ENCODE measurements at regions not wholly inside any gene's neighbourhood (a gene's known extent, or its start where the extent isn't known, plus 50 kb on each side); places are given as distances from the start of the nearest gene placed in this dataset.

DNA sequence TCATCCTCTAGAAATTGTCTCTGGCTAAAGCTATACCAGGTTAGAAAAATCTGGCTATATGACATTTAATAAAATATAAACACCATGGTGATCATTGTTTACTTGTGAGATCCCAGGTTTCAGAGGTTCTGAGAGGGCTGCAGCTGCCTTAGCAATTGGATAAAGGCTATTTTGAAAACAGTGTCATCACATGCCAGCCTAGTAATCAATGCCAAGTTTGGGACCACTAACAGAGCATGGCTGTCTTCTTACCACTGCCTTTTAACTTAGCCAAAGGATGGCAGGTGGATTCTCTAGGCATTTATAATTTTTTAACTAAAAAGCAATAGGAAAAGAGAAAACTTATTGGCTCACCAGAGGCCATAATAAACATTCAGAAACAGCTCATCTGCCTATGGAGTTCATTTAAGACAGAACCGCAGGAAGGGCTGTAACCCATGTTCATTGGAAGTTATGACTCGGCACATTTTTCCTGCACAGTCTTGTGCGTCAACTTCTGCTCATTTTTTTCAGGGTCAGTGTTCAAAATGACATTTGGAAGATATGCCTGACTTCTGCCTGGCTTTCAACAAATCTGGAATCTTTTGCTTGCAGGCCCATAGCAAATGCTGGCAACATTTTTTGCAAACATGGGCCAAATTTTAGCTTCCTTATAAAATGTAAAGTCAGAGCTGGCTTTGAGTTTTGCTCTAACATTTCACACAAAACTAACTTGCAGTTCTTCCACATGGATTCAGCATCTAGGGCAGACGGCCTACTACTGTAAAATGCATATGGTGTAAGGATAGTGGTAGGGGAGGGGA, 476.0 kb upstream of the TBL1XR1 start:
- TF ChIP-seq, protein P1, sequence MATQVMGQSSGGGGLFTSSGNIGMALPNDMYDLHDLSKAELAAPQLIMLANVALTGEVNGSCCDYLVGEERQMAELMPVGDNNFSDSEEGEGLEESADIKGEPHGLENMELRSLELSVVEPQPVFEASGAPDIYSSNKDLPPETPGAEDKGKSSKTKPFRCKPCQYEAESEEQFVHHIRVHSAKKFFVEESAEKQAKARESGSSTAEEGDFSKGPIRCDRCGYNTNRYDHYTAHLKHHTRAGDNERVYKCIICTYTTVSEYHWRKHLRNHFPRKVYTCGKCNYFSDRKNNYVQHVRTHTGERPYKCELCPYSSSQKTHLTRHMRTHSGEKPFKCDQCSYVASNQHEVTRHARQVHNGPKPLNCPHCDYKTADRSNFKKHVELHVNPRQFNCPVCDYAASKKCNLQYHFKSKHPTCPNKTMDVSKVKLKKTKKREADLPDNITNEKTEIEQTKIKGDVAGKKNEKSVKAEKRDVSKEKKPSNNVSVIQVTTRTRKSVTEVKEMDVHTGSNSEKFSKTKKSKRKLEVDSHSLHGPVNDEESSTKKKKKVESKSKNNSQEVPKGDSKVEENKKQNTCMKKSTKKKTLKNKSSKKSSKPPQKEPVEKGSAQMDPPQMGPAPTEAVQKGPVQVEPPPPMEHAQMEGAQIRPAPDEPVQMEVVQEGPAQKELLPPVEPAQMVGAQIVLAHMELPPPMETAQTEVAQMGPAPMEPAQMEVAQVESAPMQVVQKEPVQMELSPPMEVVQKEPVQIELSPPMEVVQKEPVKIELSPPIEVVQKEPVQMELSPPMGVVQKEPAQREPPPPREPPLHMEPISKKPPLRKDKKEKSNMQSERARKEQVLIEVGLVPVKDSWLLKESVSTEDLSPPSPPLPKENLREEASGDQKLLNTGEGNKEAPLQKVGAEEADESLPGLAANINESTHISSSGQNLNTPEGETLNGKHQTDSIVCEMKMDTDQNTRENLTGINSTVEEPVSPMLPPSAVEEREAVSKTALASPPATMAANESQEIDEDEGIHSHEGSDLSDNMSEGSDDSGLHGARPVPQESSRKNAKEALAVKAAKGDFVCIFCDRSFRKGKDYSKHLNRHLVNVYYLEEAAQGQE (IDR thresholded peaks at IDR 0.05; ENCODE audit: borderline replicate concordance) = no peak
- TF ChIP-seq RAD21 (conservative IDR thresholded peaks at IDR 0.05) (no peak), SMC3 (conservative IDR thresholded peaks at IDR 0.05; ENCODE audit: poor library complexity) (no peak), EP300 (conservative IDR thresholded peaks at IDR 0.05; ENCODE audit: poor library complexity, severe bottlenecking) (no peak), EZH2 (IDR thresholded peaks at IDR 0.05; ENCODE audit: borderline replicate concordance, insufficient read depth, low read length, poor library complexity, severe bottlenecking) (no peak), MXI1 (conservative IDR thresholded peaks at IDR 0.05; ENCODE audit: poor library complexity, severe bottlenecking) (no peak), POLR2AphosphoS5 (IDR thresholded peaks at IDR 0.05) (no peak), TAF1 (IDR thresholded peaks at IDR 0.05; ENCODE audit: low read depth) (no peak)
- TF ChIP-seq, protein P2, sequence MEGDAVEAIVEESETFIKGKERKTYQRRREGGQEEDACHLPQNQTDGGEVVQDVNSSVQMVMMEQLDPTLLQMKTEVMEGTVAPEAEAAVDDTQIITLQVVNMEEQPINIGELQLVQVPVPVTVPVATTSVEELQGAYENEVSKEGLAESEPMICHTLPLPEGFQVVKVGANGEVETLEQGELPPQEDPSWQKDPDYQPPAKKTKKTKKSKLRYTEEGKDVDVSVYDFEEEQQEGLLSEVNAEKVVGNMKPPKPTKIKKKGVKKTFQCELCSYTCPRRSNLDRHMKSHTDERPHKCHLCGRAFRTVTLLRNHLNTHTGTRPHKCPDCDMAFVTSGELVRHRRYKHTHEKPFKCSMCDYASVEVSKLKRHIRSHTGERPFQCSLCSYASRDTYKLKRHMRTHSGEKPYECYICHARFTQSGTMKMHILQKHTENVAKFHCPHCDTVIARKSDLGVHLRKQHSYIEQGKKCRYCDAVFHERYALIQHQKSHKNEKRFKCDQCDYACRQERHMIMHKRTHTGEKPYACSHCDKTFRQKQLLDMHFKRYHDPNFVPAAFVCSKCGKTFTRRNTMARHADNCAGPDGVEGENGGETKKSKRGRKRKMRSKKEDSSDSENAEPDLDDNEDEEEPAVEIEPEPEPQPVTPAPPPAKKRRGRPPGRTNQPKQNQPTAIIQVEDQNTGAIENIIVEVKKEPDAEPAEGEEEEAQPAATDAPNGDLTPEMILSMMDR (IDR thresholded peaks at IDR 0.05; ENCODE audit: poor library complexity, severe bottlenecking) = no peak
- Histone ChIP-seq H3K79me2 (replicated peaks; ENCODE audit: insufficient read depth, low read length) (no peaks in the 10 kb centered on the region), H3K9ac (ENCODE audit: low read length) (no peak overlapping the region), H3K4me3 (ENCODE audit: low read length) (no peak overlapping the region), H3K27me3 (ENCODE audit: insufficient read depth, low read depth, low read length) (no peaks in the 10 kb centered on the region), H3K36me3 (ENCODE audit: insufficient read depth, low read length) (no peaks in the 10 kb centered on the region), H4K20me1 (ENCODE audit: insufficient read depth) (no peaks in the 10 kb centered on the region), H3K4me2 (ENCODE audit: low read length) (no peak overlapping the region), H3K9me3 (ENCODE audit: low read length) (no peaks in the 10 kb centered on the region), H3K9me2 (ENCODE audit: insufficient read depth, low read length) (no peaks in the 10 kb centered on the region), H3K27ac (ENCODE audit: low read length) (no peak overlapping the region), H3F3A (ENCODE audit: insufficient read depth, low read length, poor library complexity, severe bottlenecking) (peaks cover 6% of the 10 kb centered on the region), H2AFZ (ENCODE audit: low read depth, low read length) (no peak overlapping the region)

DNA sequence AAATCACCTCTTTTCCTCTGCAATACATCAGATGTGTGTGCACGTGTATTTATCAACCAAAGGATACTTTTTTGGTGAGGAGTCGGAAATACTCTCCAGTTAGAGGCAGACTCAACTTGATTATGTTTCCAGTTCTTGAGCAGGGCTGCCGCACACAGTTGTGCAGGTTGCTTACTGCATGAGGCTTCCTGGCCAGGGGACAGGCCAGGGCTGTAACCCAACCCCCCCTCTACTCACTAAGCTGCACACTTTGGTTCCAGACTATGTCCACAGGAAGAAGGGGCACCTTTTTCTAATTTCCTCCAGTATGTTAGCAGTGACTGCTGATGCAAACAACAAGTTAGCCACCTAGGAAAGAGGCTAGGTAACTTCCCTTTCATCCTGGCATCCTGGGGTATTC, 476.9 kb upstream of the TBL1XR1 start:
- TF ChIP-seq, protein P2 (IDR thresholded peaks at IDR 0.05; ENCODE audit: poor library complexity, severe bottlenecking) = no peak
- TF ChIP-seq EP300 (conservative IDR thresholded peaks at IDR 0.05; ENCODE audit: poor library complexity, severe bottlenecking) (no peak), SMC3 (conservative IDR thresholded peaks at IDR 0.05; ENCODE audit: poor library complexity) (no peak), TAF1 (IDR thresholded peaks at IDR 0.05; ENCODE audit: low read depth) (no peak), RAD21 (conservative IDR thresholded peaks at IDR 0.05) (no peak), POLR2AphosphoS5 (IDR thresholded peaks at IDR 0.05) (no peak), MXI1 (conservative IDR thresholded peaks at IDR 0.05; ENCODE audit: poor library complexity, severe bottlenecking) (no peak), EZH2 (IDR thresholded peaks at IDR 0.05; ENCODE audit: borderline replicate concordance, insufficient read depth, low read length, poor library complexity, severe bottlenecking) (no peak)
- TF ChIP-seq, protein P1 (IDR thresholded peaks at IDR 0.05; ENCODE audit: borderline replicate concordance) = no peak
- H4K20me1 ChIP-seq (ENCODE audit: insufficient read depth) = no peaks in the 10 kb centered on the region
- H3K9me2 ChIP-seq (ENCODE audit: insufficient read depth, low read length) = no peaks in the 10 kb centered on the region
- H3F3A ChIP-seq (ENCODE audit: insufficient read depth, low read length, poor library complexity, severe bottlenecking) = peaks cover 6% of the 10 kb centered on the region
- no peak overlapping the region for H2AFZ ChIP-seq (ENCODE audit: low read depth, low read length)
- no peaks in the 10 kb centered on the region for H3K9me3 ChIP-seq (ENCODE audit: low read length)
- H3K79me2 ChIP-seq (replicated peaks; ENCODE audit: insufficient read depth, low read length) = no peaks in the 10 kb centered on the region
- no peak overlapping the region for H3K4me2 ChIP-seq (ENCODE audit: low read length)
- no peaks in the 10 kb centered on the region for H3K27me3 ChIP-seq (ENCODE audit: insufficient read depth, low read depth, low read length)
- H3K36me3 ChIP-seq (ENCODE audit: insufficient read depth, low read length) = no peaks in the 10 kb centered on the region
- H3K4me3 ChIP-seq (ENCODE audit: low read length) = no peak overlapping the region
- no peak overlapping the region for H3K27ac ChIP-seq (ENCODE audit: low read length)
- no peak overlapping the region for H3K9ac ChIP-seq (ENCODE audit: low read length)

All from neural cell (in vitro differentiated cells).